ENCODE measurements at regions not wholly inside any gene's neighbourhood (a gene's known extent, or its start where the extent isn't known, plus 50 kb on each side); places are given as distances from the start of the nearest gene placed in this dataset.
"Not testable (repeated sequence)": the region's sequence is repeated elsewhere in the genome, so short reads cannot be mapped to it uniquely, and the experiment has no call there.

GRCh38 chr12:115872919-115873357, 404.6 kb downstream of the MED13L start:
- Histone ChIP-seq H3K36me3 (no peaks in the 10 kb centered on the region), H3K4me2 (no peak overlapping the region), H3K27me3 (no peaks in the 10 kb centered on the region), H3K27ac (no peak overlapping the region), H3K4me3 (no peak overlapping the region), H3K9ac (no peak overlapping the region), H4K20me1 (no peaks in the 10 kb centered on the region), H3K9me3 (no peaks in the 10 kb centered on the region), H3K4me1 (no peaks in the 10 kb centered on the region)
- no peak for TF ChIP-seq Cebpa-rat (IDR thresholded peaks at IDR 0.05)

- no peaks in the 10 kb centered on the region for H3K9me3 ChIP-seq
- no peak overlapping the region for H3K4me3 ChIP-seq
- no peak for TF ChIP-seq Cebpa-rat (IDR thresholded peaks at IDR 0.05)
- no peak overlapping the region for H3K4me2 ChIP-seq
- no peak overlapping the region for H3K9ac ChIP-seq
- no peaks in the 10 kb centered on the region for H3K27me3 ChIP-seq
- no peaks in the 10 kb centered on the region for H3K36me3 ChIP-seq
- no peaks in the 10 kb centered on the region for H4K20me1 ChIP-seq
- no peak overlapping the region for H3K27ac ChIP-seq
- no peaks in the 10 kb centered on the region for H3K4me1 ChIP-seq
These were observed 405.3 kb downstream of the MED13L start for GRCh38 chr12:115872212-115872611.

- H3K4me1 ChIP-seq = no peaks in the 10 kb centered on the region
- no peak overlapping the region for H3K27ac ChIP-seq
- no peaks in the 10 kb centered on the region for H3K36me3 ChIP-seq
- H3K27me3 ChIP-seq = no peaks in the 10 kb centered on the region
- no peak overlapping the region for H3K9ac ChIP-seq
- no peak overlapping the region for H3K4me3 ChIP-seq
- H3K4me2 ChIP-seq = no peak overlapping the region
- TF ChIP-seq Cebpa-rat (IDR thresholded peaks at IDR 0.05) = no peak
- no peaks in the 10 kb centered on the region for H3K9me3 ChIP-seq
- no peaks in the 10 kb centered on the region for H4K20me1 ChIP-seq
These were observed 405.8 kb downstream of the MED13L start for GRCh38 chr12:115871714-115872113.

- TF ChIP-seq Cebpa-rat (IDR thresholded peaks at IDR 0.05) = no peak
These were observed 407.0 kb downstream of the MED13L start for GRCh38 chr12:115870510-115870909.

GRCh38 chr12:115870021-115870420, 407.5 kb downstream of the MED13L start:
- H3K27ac ChIP-seq = no peak overlapping the region

More at GRCh38 chr12:115870510-115870909, 407.0 kb downstream of the MED13L start:
- Histone ChIP-seq H3K36me3 (no peaks in the 10 kb centered on the region), H3K9ac (no peak overlapping the region), H3K4me3 (no peak overlapping the region), H3K4me2 (no peak overlapping the region), H3K27ac (no peak overlapping the region), H4K20me1 (no peaks in the 10 kb centered on the region), H3K27me3 (no peaks in the 10 kb centered on the region), H3K4me1 (no peaks in the 10 kb centered on the region), H3K9me3 (no peaks in the 10 kb centered on the region)

GRCh38 chr12:115869604-115870003, 407.9 kb downstream of the MED13L start:
- Histone ChIP-seq H4K20me1 (no peaks in the 10 kb centered on the region), H3K4me2 (no peak overlapping the region), H3K36me3 (no peaks in the 10 kb centered on the region), H3K27me3 (no peaks in the 10 kb centered on the region), H3K9me3 (no peaks in the 10 kb centered on the region), H3K4me3 (no peak overlapping the region), H3K4me1 (no peaks in the 10 kb centered on the region), H3K9ac (no peak overlapping the region), H3K27ac (no peak overlapping the region)
- TF ChIP-seq Cebpa-rat (IDR thresholded peaks at IDR 0.05) = 0 out of 2 replicates have a peak, but pooled peaks have one; percentile 46

More at GRCh38 chr12:115870021-115870420, 407.5 kb downstream of the MED13L start:
- no peak overlapping the region for H3K4me3 ChIP-seq
- no peaks in the 10 kb centered on the region for H3K27me3 ChIP-seq
- no peak overlapping the region for H3K4me2 ChIP-seq
- H4K20me1 ChIP-seq = no peaks in the 10 kb centered on the region
- H3K9ac ChIP-seq = no peak overlapping the region
- H3K36me3 ChIP-seq = no peaks in the 10 kb centered on the region
- H3K4me1 ChIP-seq = no peaks in the 10 kb centered on the region
- H3K9me3 ChIP-seq = no peaks in the 10 kb centered on the region
- no peak for TF ChIP-seq Cebpa-rat (IDR thresholded peaks at IDR 0.05)

GRCh38 chr12:115868624-115869023, 408.9 kb downstream of the MED13L start:
- Histone ChIP-seq H3K4me3 (no peak overlapping the region), H3K27ac (no peak overlapping the region), H3K36me3 (no peaks in the 10 kb centered on the region), H3K9me3 (no peaks in the 10 kb centered on the region), H3K27me3 (no peaks in the 10 kb centered on the region), H3K4me2 (no peak overlapping the region), H3K4me1 (no peaks in the 10 kb centered on the region), H3K9ac (no peak overlapping the region), H4K20me1 (no peaks in the 10 kb centered on the region)
- no peak for TF ChIP-seq Cebpa-rat (IDR thresholded peaks at IDR 0.05)

- Histone ChIP-seq H3K27me3 (no peaks in the 10 kb centered on the region), H3K9me3 (no peaks in the 10 kb centered on the region), H3K27ac (no peak overlapping the region), H3K4me1 (no peaks in the 10 kb centered on the region), H3K4me3 (no peak overlapping the region), H4K20me1 (no peaks in the 10 kb centered on the region), H3K9ac (no peak overlapping the region), H3K36me3 (no peaks in the 10 kb centered on the region), H3K4me2 (no peak overlapping the region)
- TF ChIP-seq Cebpa-rat (IDR thresholded peaks at IDR 0.05) = no peak
These were observed 409.6 kb downstream of the MED13L start for GRCh38 chr12:115867854-115868253.

- H3K27ac ChIP-seq = no peak overlapping the region
- H4K20me1 ChIP-seq = no peaks in the 10 kb centered on the region
- no peaks in the 10 kb centered on the region for H3K27me3 ChIP-seq
- H3K4me2 ChIP-seq = no peak overlapping the region
- no peaks in the 10 kb centered on the region for H3K36me3 ChIP-seq
- H3K4me3 ChIP-seq = no peak overlapping the region
- no peaks in the 10 kb centered on the region for H3K4me1 ChIP-seq
- no peak overlapping the region for H3K9ac ChIP-seq
- H3K9me3 ChIP-seq = no peaks in the 10 kb centered on the region
- TF ChIP-seq Cebpa-rat (IDR thresholded peaks at IDR 0.05) = no peak
These were observed 410.5 kb downstream of the MED13L start for GRCh38 chr12:115866909-115867525.

GRCh38 chr12:115866281-115866680, 411.2 kb downstream of the MED13L start:
- H3K9me3 ChIP-seq, H3K4me2 ChIP-seq, H3K4me1 ChIP-seq, H3K36me3 ChIP-seq, H3K27me3 ChIP-seq, H4K20me1 ChIP-seq, H3K27ac ChIP-seq, H3K4me3 ChIP-seq, H3K9ac ChIP-seq: not testable (repeated sequence)

GRCh38 chr12:115864396-115864795, 413.1 kb downstream of the MED13L start:
- Histone ChIP-seq H3K4me2 (no peak overlapping the region), H3K27ac (no peak overlapping the region), H3K27me3 (no peaks in the 10 kb centered on the region), H3K36me3 (no peaks in the 10 kb centered on the region), H3K4me3 (no peak overlapping the region), H3K9ac (no peak overlapping the region), H4K20me1 (no peaks in the 10 kb centered on the region), H3K9me3 (no peaks in the 10 kb centered on the region), H3K4me1 (peaks cover 4% of the 10 kb centered on the region)
- TF ChIP-seq Cebpa-rat (IDR thresholded peaks at IDR 0.05) = no peak

Measured in BLaER1 (cell line).